Esophagus squamous epithelium (tissue), 4 donors: ENCODE measurements at regions not wholly inside any gene's neighbourhood (a gene's known extent, or its start where the extent isn't known, plus 50 kb on each side); places are given as distances from the start of the nearest gene placed in this dataset.

ENCODE experiments used
- CTCF ChIP-seq, 6 experiments: fragments of 450-650 bp in 4 of 6; fragments of 200-600 bp in 2 of 6; sonication (generic) in 2 of 6; IDR thresholded peaks; one replicate each; pipeline ENCODE4 v1.5.1; 2016 to 2019; ENCODE audit warnings: antibody characterized with exemption in 6 of 6, mild to moderate bottlenecking in 4 of 6, moderate library complexity in 4 of 6
- POLR2A ChIP-seq, 4 donors: fragments of 450-650 bp; IDR thresholded peaks; one replicate each; pipeline ENCODE4 v1.6.1; 2017; ENCODE audit warnings: antibody characterized with exemption in 4 of 4, mild to moderate bottlenecking in 4 of 4, moderate library complexity in 3 of 4

GRCh38 chr5:105840800-105841199 lies 1829.9 kb downstream of the EFNA5 start:
- TF ChIP-seq CTCF (IDR thresholded peaks at IDR 0.05) (no peak), POLR2A (IDR thresholded peaks at IDR 0.05) (no peak)
